ENCODE measurements at regions not wholly inside any gene's neighbourhood (a gene's known extent, or its start where the extent isn't known, plus 50 kb on each side); places are given as distances from the start of the nearest gene placed in this dataset.

DNA sequence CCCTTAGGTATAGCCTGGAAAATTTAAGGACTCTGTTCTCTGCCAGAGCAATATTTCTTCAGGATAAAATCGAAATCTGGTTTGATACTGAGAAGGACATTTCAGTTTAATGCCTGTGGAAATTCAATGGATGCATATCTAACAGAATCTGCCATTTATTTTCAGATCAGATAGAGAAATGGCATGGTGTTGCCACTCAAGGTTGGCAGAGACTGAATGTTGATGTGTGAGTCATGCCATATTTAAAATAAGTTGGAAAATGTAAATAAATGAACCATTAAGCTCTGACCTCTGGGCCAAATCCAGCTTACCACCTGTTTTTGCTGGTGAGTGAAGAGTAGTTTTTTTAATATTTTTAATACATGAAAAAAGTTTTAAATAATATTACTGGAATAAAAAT, 594.6 kb downstream of the DOK5 start:
- H3K27me3 ChIP-seq (ENCODE audit: low read depth, low read length): no peaks in the 10 kb centered on the region
- H3K36me3 ChIP-seq (ENCODE audit: control insufficient read depth in 1 of 2, insufficient read depth in 2 of 2, low read length in 2 of 2): no peaks in the 10 kb centered on the region
- no peak overlapping the region for H3K4me3 ChIP-seq (ENCODE audit: low read depth in 1 of 2, low read length in 2 of 2)
- peaks cover 0 to 12% of the 10 kb centered on the region in 2 donors for H3K9me3 ChIP-seq (ENCODE audit: control insufficient read depth in 1 of 2, low read length in 2 of 2)
- no peaks in the 10 kb centered on the region for H3K4me1 ChIP-seq (ENCODE audit: control insufficient read depth in 1 of 2, insufficient read depth in 2 of 2, low read length in 2 of 2)
- no peak overlapping the region for H3K27ac ChIP-seq (ENCODE audit: low read length)

- H3K36me3 ChIP-seq (ENCODE audit: control insufficient read depth in 1 of 2, insufficient read depth in 2 of 2, low read length in 2 of 2): no peaks in the 10 kb centered on the region
- H3K4me1 ChIP-seq (ENCODE audit: control insufficient read depth in 1 of 2, insufficient read depth in 2 of 2, low read length in 2 of 2): no peaks in the 10 kb centered on the region
- no peak overlapping the region for H3K27ac ChIP-seq (ENCODE audit: low read length)
- no peaks in the 10 kb centered on the region for H3K27me3 ChIP-seq (ENCODE audit: low read depth, low read length)
- H3K9me3 ChIP-seq (ENCODE audit: control insufficient read depth in 1 of 2, low read length in 2 of 2): peaks cover 0 to 8% of the 10 kb centered on the region in 2 donors
- H3K4me3 ChIP-seq (ENCODE audit: low read depth in 1 of 2, low read length in 2 of 2): no peak overlapping the region
These were observed 591.9 kb downstream of the DOK5 start for GRCh38 chr20:55067158-55067825.

- Histone ChIP-seq H3K4me3 (ENCODE audit: low read depth in 1 of 2, low read length in 2 of 2) (no peak overlapping the region), H3K4me1 (ENCODE audit: control insufficient read depth in 1 of 2, insufficient read depth in 2 of 2, low read length in 2 of 2) (no peaks in the 10 kb centered on the region), H3K27me3 (ENCODE audit: low read depth, low read length) (no peaks in the 10 kb centered on the region), H3K36me3 (ENCODE audit: control insufficient read depth in 1 of 2, insufficient read depth in 2 of 2, low read length in 2 of 2) (no peaks in the 10 kb centered on the region), H3K27ac (ENCODE audit: low read length) (no peak overlapping the region), H3K9me3 (ENCODE audit: control insufficient read depth in 1 of 2, low read length in 2 of 2) (no peaks in the 10 kb centered on the region)
These were observed 583.5 kb downstream of the DOK5 start for GRCh38 chr20:55058938-55059337.

- no peaks in the 10 kb centered on the region for H3K9me3 ChIP-seq (ENCODE audit: control insufficient read depth in 1 of 2, low read length in 2 of 2)
- no peaks in the 10 kb centered on the region for H3K27me3 ChIP-seq (ENCODE audit: low read depth, low read length)
- no peaks in the 10 kb centered on the region for H3K36me3 ChIP-seq (ENCODE audit: control insufficient read depth in 1 of 2, insufficient read depth in 2 of 2, low read length in 2 of 2)
- no peak overlapping the region for H3K27ac ChIP-seq (ENCODE audit: low read length)
- no peaks in the 10 kb centered on the region for H3K4me1 ChIP-seq (ENCODE audit: control insufficient read depth in 1 of 2, insufficient read depth in 2 of 2, low read length in 2 of 2)
- no peak overlapping the region for H3K4me3 ChIP-seq (ENCODE audit: low read depth in 1 of 2, low read length in 2 of 2)
These were observed 582.5 kb downstream of the DOK5 start for GRCh38 chr20:55057779-55058415.

DNA sequence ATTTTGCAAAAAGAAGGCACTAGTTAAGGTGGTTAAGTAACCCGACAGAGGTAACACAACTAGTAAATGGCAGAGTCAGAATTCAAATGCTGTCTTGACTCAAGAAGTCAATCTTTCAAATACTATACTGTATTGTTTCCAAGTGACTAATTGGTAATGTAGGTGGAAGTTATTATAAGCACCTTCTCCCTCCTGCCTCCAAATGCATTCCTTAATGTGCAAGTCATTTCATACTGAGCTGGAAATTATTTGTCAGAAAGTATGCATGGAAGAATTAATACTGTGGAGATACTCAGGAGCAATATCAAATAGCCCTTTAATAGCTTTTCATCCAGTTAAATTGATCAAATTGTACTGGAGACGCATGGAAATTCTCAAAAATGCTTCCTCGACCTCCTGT, 579.1 kb downstream of the DOK5 start:
- H3K27me3 ChIP-seq (ENCODE audit: low read depth, low read length): no peaks in the 10 kb centered on the region
- no peak overlapping the region for H3K27ac ChIP-seq (ENCODE audit: low read length)
- no peak overlapping the region for H3K4me3 ChIP-seq (ENCODE audit: low read depth in 1 of 2, low read length in 2 of 2)
- H3K36me3 ChIP-seq (ENCODE audit: control insufficient read depth in 1 of 2, insufficient read depth in 2 of 2, low read length in 2 of 2): no peaks in the 10 kb centered on the region
- H3K4me1 ChIP-seq (ENCODE audit: control insufficient read depth in 1 of 2, insufficient read depth in 2 of 2, low read length in 2 of 2): no peaks in the 10 kb centered on the region
- H3K9me3 ChIP-seq (ENCODE audit: control insufficient read depth in 1 of 2, low read length in 2 of 2): no peaks in the 10 kb centered on the region

- no peaks in the 10 kb centered on the region for H3K27me3 ChIP-seq (ENCODE audit: low read depth, low read length)
- H3K9me3 ChIP-seq (ENCODE audit: control insufficient read depth in 1 of 2, low read length in 2 of 2): no peaks in the 10 kb centered on the region
- H3K36me3 ChIP-seq (ENCODE audit: control insufficient read depth in 1 of 2, insufficient read depth in 2 of 2, low read length in 2 of 2): no peaks in the 10 kb centered on the region
- H3K27ac ChIP-seq (ENCODE audit: low read length): no peak overlapping the region
- H3K4me3 ChIP-seq (ENCODE audit: low read depth in 1 of 2, low read length in 2 of 2): no peak overlapping the region
- no peaks in the 10 kb centered on the region for H3K4me1 ChIP-seq (ENCODE audit: control insufficient read depth in 1 of 2, insufficient read depth in 2 of 2, low read length in 2 of 2)
These were observed 578.0 kb downstream of the DOK5 start for GRCh38 chr20:55053389-55053788.

GRCh38 chr20:55052459-55052858, 577.1 kb downstream of the DOK5 start:
- no peaks in the 10 kb centered on the region for H3K4me1 ChIP-seq (ENCODE audit: control insufficient read depth in 1 of 2, insufficient read depth in 2 of 2, low read length in 2 of 2)
- H3K27ac ChIP-seq (ENCODE audit: low read length): no peak overlapping the region
- H3K36me3 ChIP-seq (ENCODE audit: control insufficient read depth in 1 of 2, insufficient read depth in 2 of 2, low read length in 2 of 2): no peaks in the 10 kb centered on the region
- no peaks in the 10 kb centered on the region for H3K27me3 ChIP-seq (ENCODE audit: low read depth, low read length)
- no peak overlapping the region for H3K4me3 ChIP-seq (ENCODE audit: low read depth in 1 of 2, low read length in 2 of 2)
- H3K9me3 ChIP-seq (ENCODE audit: control insufficient read depth in 1 of 2, low read length in 2 of 2): no peaks in the 10 kb centered on the region

- Histone ChIP-seq H3K9me3 (ENCODE audit: control insufficient read depth in 1 of 2, low read length in 2 of 2) (no peaks in the 10 kb centered on the region), H3K4me1 (ENCODE audit: control insufficient read depth in 1 of 2, insufficient read depth in 2 of 2, low read length in 2 of 2) (no peaks in the 10 kb centered on the region), H3K27ac (ENCODE audit: low read length) (no peak overlapping the region), H3K27me3 (ENCODE audit: low read depth, low read length) (no peaks in the 10 kb centered on the region), H3K4me3 (ENCODE audit: low read depth in 1 of 2, low read length in 2 of 2) (no peak overlapping the region), H3K36me3 (ENCODE audit: control insufficient read depth in 1 of 2, insufficient read depth in 2 of 2, low read length in 2 of 2) (no peaks in the 10 kb centered on the region)
These were observed 563.3 kb downstream of the DOK5 start for GRCh38 chr20:55038684-55039083.

DNA sequence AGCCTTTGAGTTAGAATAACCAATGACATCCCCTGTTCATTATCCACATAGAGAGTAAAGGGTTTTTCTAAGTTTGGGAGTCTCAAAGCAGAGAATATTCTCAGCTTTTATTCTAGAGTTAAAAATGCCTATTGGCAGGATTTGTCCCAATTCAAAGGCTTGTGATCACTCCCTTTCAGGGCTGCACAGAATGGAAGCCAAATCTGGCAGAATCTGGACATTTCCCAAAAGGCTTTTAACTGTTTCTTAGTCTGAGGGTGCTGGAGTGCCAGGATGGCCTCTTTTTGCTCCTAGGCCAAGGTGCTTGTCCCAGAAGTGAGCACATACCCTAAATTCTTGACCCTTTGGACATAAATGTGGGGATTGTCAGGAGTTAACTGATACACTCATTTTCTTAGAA, 556.6 kb downstream of the DOK5 start:
- Histone ChIP-seq H3K9me3 (ENCODE audit: control insufficient read depth in 1 of 2, low read length in 2 of 2) (no peaks in the 10 kb centered on the region), H3K36me3 (ENCODE audit: control insufficient read depth in 1 of 2, insufficient read depth in 2 of 2, low read length in 2 of 2) (no peaks in the 10 kb centered on the region), H3K4me3 (ENCODE audit: low read depth in 1 of 2, low read length in 2 of 2) (no peak overlapping the region), H3K27me3 (ENCODE audit: low read depth, low read length) (no peaks in the 10 kb centered on the region), H3K27ac (ENCODE audit: low read length) (no peak overlapping the region), H3K4me1 (ENCODE audit: control insufficient read depth in 1 of 2, insufficient read depth in 2 of 2, low read length in 2 of 2) (no peaks in the 10 kb centered on the region)

- no peaks in the 10 kb centered on the region for H3K4me1 ChIP-seq (ENCODE audit: control insufficient read depth in 1 of 2, insufficient read depth in 2 of 2, low read length in 2 of 2)
- H3K9me3 ChIP-seq (ENCODE audit: control insufficient read depth in 1 of 2, low read length in 2 of 2): peaks cover 0 to 2% of the 10 kb centered on the region in 2 donors
- no peaks in the 10 kb centered on the region for H3K36me3 ChIP-seq (ENCODE audit: control insufficient read depth in 1 of 2, insufficient read depth in 2 of 2, low read length in 2 of 2)
- H3K27ac ChIP-seq (ENCODE audit: low read length): no peak overlapping the region
- H3K4me3 ChIP-seq (ENCODE audit: low read depth in 1 of 2, low read length in 2 of 2): no peak overlapping the region
- no peaks in the 10 kb centered on the region for H3K27me3 ChIP-seq (ENCODE audit: low read depth, low read length)
These were observed 539.4 kb downstream of the DOK5 start for GRCh38 chr20:55014766-55015165.

- Histone ChIP-seq H3K27me3 (ENCODE audit: low read depth, low read length) (no peaks in the 10 kb centered on the region), H3K27ac (ENCODE audit: low read length) (no peak overlapping the region), H3K4me3 (ENCODE audit: low read depth in 1 of 2, low read length in 2 of 2) (no peak overlapping the region), H3K4me1 (ENCODE audit: control insufficient read depth in 1 of 2, insufficient read depth in 2 of 2, low read length in 2 of 2) (no peaks in the 10 kb centered on the region), H3K9me3 (ENCODE audit: control insufficient read depth in 1 of 2, low read length in 2 of 2) (no peaks in the 10 kb centered on the region), H3K36me3 (ENCODE audit: control insufficient read depth in 1 of 2, insufficient read depth in 2 of 2, low read length in 2 of 2) (no peaks in the 10 kb centered on the region)
These were observed 535.4 kb downstream of the DOK5 start for GRCh38 chr20:55010761-55011160.

GRCh38 chr20:55009066-55009465, 533.7 kb downstream of the DOK5 start:
- H3K4me3 ChIP-seq (ENCODE audit: low read depth in 1 of 2, low read length in 2 of 2): no peak overlapping the region
- H3K4me1 ChIP-seq (ENCODE audit: control insufficient read depth in 1 of 2, insufficient read depth in 2 of 2, low read length in 2 of 2): no peaks in the 10 kb centered on the region
- no peaks in the 10 kb centered on the region for H3K36me3 ChIP-seq (ENCODE audit: control insufficient read depth in 1 of 2, insufficient read depth in 2 of 2, low read length in 2 of 2)
- no peaks in the 10 kb centered on the region for H3K9me3 ChIP-seq (ENCODE audit: control insufficient read depth in 1 of 2, low read length in 2 of 2)
- no peak overlapping the region for H3K27ac ChIP-seq (ENCODE audit: low read length)
- no peaks in the 10 kb centered on the region for H3K27me3 ChIP-seq (ENCODE audit: low read depth, low read length)
